Spleen (tissue), 11 donors: ENCODE measurements at regions not wholly inside any gene's neighbourhood (a gene's known extent, or its start where the extent isn't known, plus 50 kb on each side); places are given as distances from the start of the nearest gene placed in this dataset.

Experiments
- DNase-seq: peaks from one replicate; pipeline ENCODE4 v3.0.0-alpha.2; 2020
- H3K27ac ChIP-seq, 8 donors: fragments of 200-600 bp; sonication (generic) in 7 of 8; 1 replicate in 4 of 8; 2 replicates in 4 of 8; pipeline versions ENCODE4 v1.5.0 to v1.8.0; 2016 to 2021; ENCODE audit warnings: inconsistent platforms in 4 of 8, mild to moderate bottlenecking in 4 of 8, moderate library complexity in 1 of 8
- H3K27me3 ChIP-seq, 7 donors: fragments of 200-600 bp; sonication (generic) in 6 of 7; replicated peaks in 1 of 7; 1 replicate in 4 of 7; 2 replicates in 3 of 7; pipeline versions ENCODE4 v1.5.0 to v1.8.0; 2016 to 2021; ENCODE audit warnings: inconsistent platforms in 3 of 7, mild to moderate bottlenecking in 1 of 7
- H3K36me3 ChIP-seq, 6 donors: fragments of 200-600 bp; sonication (generic) in 5 of 6; 1 replicate in 4 of 6; 2 replicates in 2 of 6; pipeline versions ENCODE4 v1.5.0 to v1.8.0; 2016 to 2021; ENCODE audit warnings: inconsistent platforms in 2 of 6
- H3K4me1 ChIP-seq, 6 donors: fragments of 200-600 bp; sonication (generic) in 5 of 6; 1 replicate in 3 of 6; 2 replicates in 3 of 6; pipeline versions ENCODE4 v1.5.0 to v1.8.0; 2016 to 2021; ENCODE audit warnings: inconsistent platforms in 3 of 6
- H3K4me3 ChIP-seq, 8 donors: fragments of 200-600 bp; sonication (generic) in 7 of 8; 1 replicate in 4 of 8; 2 replicates in 4 of 8; pipeline versions ENCODE4 v1.5.0 to v1.8.0; 2016 to 2021; ENCODE audit warnings: inconsistent platforms in 4 of 8, mild to moderate bottlenecking in 4 of 8, moderate library complexity in 2 of 8
- H3K9me3 ChIP-seq, 8 donors: fragments of 200-600 bp; sonication (generic) in 7 of 8; 1 replicate in 4 of 8; 2 replicates in 4 of 8; pipeline versions ENCODE4 v1.5.0 to v1.8.0; 2016 to 2021; ENCODE audit warnings: inconsistent platforms in 4 of 8
- CTCF ChIP-seq, 11 experiments: fragments of 200-600 bp in 7 of 11; fragments of 450-650 bp in 4 of 11; sonication (generic) in 4 of 11; IDR thresholded peaks in 8 of 11; conservative IDR thresholded peaks in 3 of 11; 1 replicate in 7 of 11; 2 replicates in 4 of 11; pipeline versions ENCODE4 v1.4.0 to v1.8.0; 2016 to 2021; ENCODE audit warnings: antibody characterized with exemption in 11 of 11, inconsistent platforms in 4 of 11, mild to moderate bottlenecking in 1 of 11
- POLR2A ChIP-seq, 3 donors: fragments of 450-650 bp; IDR thresholded peaks; one replicate each; pipeline ENCODE4 v1.5.1; 2017; ENCODE audit warnings: antibody characterized with exemption in 3 of 3, mild to moderate bottlenecking in 1 of 3
- POLR2AphosphoS5 ChIP-seq, 3 donors: sonication (generic); formaldehyde crosslinking; IDR thresholded peaks; one replicate each; pipeline ENCODE4 v1.5.1; 2017; ENCODE audit warnings: antibody characterized with exemption in 3 of 3
- WGBS, 5 donors: extraction: QIAGEN DNeasy Blood & Tissue Kit in 3 of 5; methylation state at CpG; one replicate each; pipeline versions ENCODE4 v1.1.5 to v1.1.7; 2013 to 2018; 5-methylcytosine and 5-hydroxymethylcytosine counted together
- intact Hi-C: fragments of 100-400 bp; cut with DNase I; formaldehyde crosslinking; loops from one replicate; pipeline ENCODE4 v1.15.0; 2023; ENCODE audit warnings: low total_unique reads
- donor health status: healthy with polysubstance abuse.
- donor health status: DM: no; HTN: no; CAD: no; lungs with moderate emphysema.
- donor health status: DM: no; HTN: no; CAD: no.
- donor health status: Bipolar disorder and iron deficiency.
- donor health status: healthy.
- donor health status: DM: no; HTN: no; CAD: no.
- donor health status: DM: yes; HTN: yes; CAD: no.

GRCh38 chr4:124943938-124944337, 231.4 kb upstream of the ANKRD50 start:
- intact Hi-C loops = no loop called here
- WGBS, 5 donors = 74 to 89% (median 85%) methylated on average over 7 of the region's 7 CpGs

GRCh38 chr4:124943145-124943889, 230.8 kb upstream of the ANKRD50 start:
- H3K36me3 ChIP-seq = no peaks in the 10 kb centered on the region
- intact Hi-C loops = no loop called here
- no peak overlapping the region for H3K4me3 ChIP-seq
- H3K27ac ChIP-seq = no peak overlapping the region
- H3K4me1 ChIP-seq = no peaks in the 10 kb centered on the region
- no peaks in the 10 kb centered on the region for H3K9me3 ChIP-seq
- no peak for TF ChIP-seq CTCF (IDR thresholded peaks at IDR 0.05 in 8 of 11, conservative IDR thresholded peaks at IDR 0.05 in 3 of 11)
- no peak for TF ChIP-seq POLR2A (IDR thresholded peaks at IDR 0.05)
- TF ChIP-seq POLR2AphosphoS5 (IDR thresholded peaks at IDR 0.05) = no peak
- no peaks in the 10 kb centered on the region for H3K27me3 ChIP-seq
- WGBS, 5 donors = 84 to 93% (median 90%) methylated on average over 11 of the region's 11 CpGs
- DNase-seq = no peak

More at GRCh38 chr4:124943938-124944337, 231.4 kb upstream of the ANKRD50 start:
- Histone ChIP-seq H3K4me1 (no peaks in the 10 kb centered on the region), H3K27me3 (no peaks in the 10 kb centered on the region), H3K36me3 (no peaks in the 10 kb centered on the region), H3K27ac (no peak overlapping the region), H3K4me3 (no peak overlapping the region), H3K9me3 (no peaks in the 10 kb centered on the region)
- TF ChIP-seq POLR2A (IDR thresholded peaks at IDR 0.05) = no peak
- TF ChIP-seq POLR2AphosphoS5 (IDR thresholded peaks at IDR 0.05) = no peak
- no peak for TF ChIP-seq CTCF (IDR thresholded peaks at IDR 0.05 in 8 of 11, conservative IDR thresholded peaks at IDR 0.05 in 3 of 11)
- no peak for DNase-seq

- TF ChIP-seq POLR2A (IDR thresholded peaks at IDR 0.05) (no peak), CTCF (IDR thresholded peaks at IDR 0.05 in 8 of 11, conservative IDR thresholded peaks at IDR 0.05 in 3 of 11) (no peak), POLR2AphosphoS5 (IDR thresholded peaks at IDR 0.05) (no peak)
- Histone ChIP-seq H3K36me3 (no peaks in the 10 kb centered on the region), H3K4me3 (no peak overlapping the region), H3K27ac (no peak overlapping the region), H3K4me1 (no peaks in the 10 kb centered on the region), H3K9me3 (no peaks in the 10 kb centered on the region), H3K27me3 (no peaks in the 10 kb centered on the region)
- intact Hi-C loops = no loop called here
- no peak for DNase-seq
- WGBS, 5 donors = 76 to 95% (median 89%) methylated on average over 3 of the region's 3 CpGs
Measured at GRCh38 chr4:124941267-124941666, 228.7 kb upstream of the ANKRD50 start.

GRCh38 chr4:124940387-124940786, 227.9 kb upstream of the ANKRD50 start:
- Histone ChIP-seq H3K4me1 (no peaks in the 10 kb centered on the region), H3K27ac (no peak overlapping the region), H3K4me3 (no peak overlapping the region), H3K36me3 (no peaks in the 10 kb centered on the region), H3K9me3 (no peaks in the 10 kb centered on the region), H3K27me3 (no peaks in the 10 kb centered on the region)
- TF ChIP-seq CTCF (IDR thresholded peaks at IDR 0.05 in 8 of 11, conservative IDR thresholded peaks at IDR 0.05 in 3 of 11) (no peak), POLR2AphosphoS5 (IDR thresholded peaks at IDR 0.05) (no peak), POLR2A (IDR thresholded peaks at IDR 0.05) (no peak)
- no peak for DNase-seq
- intact Hi-C loops = no loop called here
- 52 to 76% (median 63%) methylated on average over 3 of the region's 3 CpGs for WGBS, 5 donors
